ENCODE measurements at regions not wholly inside any gene's neighbourhood (a gene's known extent, or its start where the extent isn't known, plus 50 kb on each side); places are given as distances from the start of the nearest gene placed in this dataset.
"Not testable (repeated sequence)": the region's sequence is repeated elsewhere in the genome, so short reads cannot be mapped to it uniquely, and the experiment has no call there.

DNA sequence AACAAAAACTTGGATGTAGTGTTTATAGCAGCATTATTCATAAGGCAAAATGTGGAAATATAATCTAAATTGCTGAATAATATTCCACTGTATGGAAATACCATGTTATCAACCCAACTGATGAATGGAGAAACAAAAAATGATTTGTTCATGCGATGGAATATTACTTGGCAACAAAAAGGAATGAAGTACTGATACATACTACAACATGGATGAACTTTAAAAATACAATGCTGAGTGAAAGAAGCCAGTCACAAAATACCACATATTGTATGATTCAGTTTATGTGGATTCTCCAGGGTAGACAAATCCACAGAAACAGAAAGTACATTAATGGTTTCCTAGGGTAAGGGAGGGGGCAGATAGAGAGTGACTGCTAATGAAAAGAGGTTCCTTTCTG, 83.7 kb upstream of the DNAH5 start:
- Histone ChIP-seq H3K36me3 (ENCODE audit: control insufficient read depth, insufficient read depth, low read length) (no peaks in the 10 kb centered on the region), H3K4me3 (ENCODE audit: low read depth, low read length) (no peak overlapping the region), H3K27me3 (ENCODE audit: control insufficient read depth, insufficient read depth, low read length) (no peaks in the 10 kb centered on the region)
- no peak for FAIRE-seq
- TF ChIP-seq, protein P1, sequence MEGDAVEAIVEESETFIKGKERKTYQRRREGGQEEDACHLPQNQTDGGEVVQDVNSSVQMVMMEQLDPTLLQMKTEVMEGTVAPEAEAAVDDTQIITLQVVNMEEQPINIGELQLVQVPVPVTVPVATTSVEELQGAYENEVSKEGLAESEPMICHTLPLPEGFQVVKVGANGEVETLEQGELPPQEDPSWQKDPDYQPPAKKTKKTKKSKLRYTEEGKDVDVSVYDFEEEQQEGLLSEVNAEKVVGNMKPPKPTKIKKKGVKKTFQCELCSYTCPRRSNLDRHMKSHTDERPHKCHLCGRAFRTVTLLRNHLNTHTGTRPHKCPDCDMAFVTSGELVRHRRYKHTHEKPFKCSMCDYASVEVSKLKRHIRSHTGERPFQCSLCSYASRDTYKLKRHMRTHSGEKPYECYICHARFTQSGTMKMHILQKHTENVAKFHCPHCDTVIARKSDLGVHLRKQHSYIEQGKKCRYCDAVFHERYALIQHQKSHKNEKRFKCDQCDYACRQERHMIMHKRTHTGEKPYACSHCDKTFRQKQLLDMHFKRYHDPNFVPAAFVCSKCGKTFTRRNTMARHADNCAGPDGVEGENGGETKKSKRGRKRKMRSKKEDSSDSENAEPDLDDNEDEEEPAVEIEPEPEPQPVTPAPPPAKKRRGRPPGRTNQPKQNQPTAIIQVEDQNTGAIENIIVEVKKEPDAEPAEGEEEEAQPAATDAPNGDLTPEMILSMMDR (IDR thresholded peaks at IDR 0.05; ENCODE audit: insufficient read depth, low read length, severe bottlenecking) = no peak
- DNase-seq (ENCODE audit: low read depth) = no peak

DNA sequence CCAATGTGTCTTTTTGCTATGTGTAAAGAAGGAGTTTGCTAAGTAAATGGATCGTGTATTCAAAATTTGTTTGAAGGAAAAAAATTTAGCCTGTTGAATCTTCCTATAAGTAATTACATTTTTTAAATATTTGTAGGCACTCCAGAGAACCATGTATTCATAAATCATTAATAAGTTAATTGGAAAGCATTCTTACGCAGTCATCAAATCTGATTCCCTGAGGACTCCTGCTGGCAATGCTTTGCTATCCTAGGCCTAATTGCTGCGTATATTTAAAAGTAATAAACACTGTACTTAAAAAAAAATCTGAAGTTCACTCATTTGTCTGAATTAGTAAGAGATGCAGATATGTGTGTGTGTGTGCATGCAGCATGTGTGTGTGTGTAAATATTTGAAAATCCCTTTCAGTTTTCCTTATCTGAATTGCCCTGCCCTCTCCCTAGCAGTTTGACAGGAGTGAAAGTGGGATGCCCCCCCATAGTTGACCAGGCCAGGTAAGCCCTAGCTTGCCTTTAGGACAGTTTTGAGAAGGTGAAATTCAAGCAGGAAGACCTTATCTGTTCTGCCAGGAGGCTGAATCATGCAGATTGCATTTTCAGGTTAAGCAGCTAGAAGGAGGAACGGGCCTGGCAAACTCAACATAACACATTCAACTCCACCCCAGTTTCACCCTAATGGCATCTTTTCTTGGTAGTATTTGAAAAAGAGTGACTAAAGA, 81.2 kb upstream of the DNAH5 start:
- TF ChIP-seq, protein P1 (IDR thresholded peaks at IDR 0.05; ENCODE audit: insufficient read depth, low read length, severe bottlenecking) = no peak
- no peaks in the 10 kb centered on the region for H3K27me3 ChIP-seq (ENCODE audit: control insufficient read depth, insufficient read depth, low read length)
- peak; percentile 71 for DNase-seq (ENCODE audit: low read depth)
- no peak for FAIRE-seq
- no peaks in the 10 kb centered on the region for H3K36me3 ChIP-seq (ENCODE audit: control insufficient read depth, insufficient read depth, low read length)
- H3K4me3 ChIP-seq (ENCODE audit: low read depth, low read length) = no peak overlapping the region

GRCh38 chr5:14022971-14023370, 78.5 kb upstream of the DNAH5 start:
- DNase-seq (ENCODE audit: low read depth) (no peak), FAIRE-seq (no peak)

GRCh38 chr5:14020944-14021343, 76.5 kb upstream of the DNAH5 start:
- not testable (repeated sequence) for H3K36me3 ChIP-seq (ENCODE audit: control insufficient read depth, insufficient read depth, low read length); FAIRE-seq; H3K27me3 ChIP-seq (ENCODE audit: control insufficient read depth, insufficient read depth, low read length); H3K4me3 ChIP-seq (ENCODE audit: low read depth, low read length); DNase-seq (ENCODE audit: low read depth)

More at GRCh38 chr5:14022971-14023370, 78.5 kb upstream of the DNAH5 start:
- TF ChIP-seq, protein P1 (IDR thresholded peaks at IDR 0.05; ENCODE audit: insufficient read depth, low read length, severe bottlenecking) = no peak
- Histone ChIP-seq H3K36me3 (ENCODE audit: control insufficient read depth, insufficient read depth, low read length) (no peaks in the 10 kb centered on the region), H3K27me3 (ENCODE audit: control insufficient read depth, insufficient read depth, low read length) (no peaks in the 10 kb centered on the region), H3K4me3 (ENCODE audit: low read depth, low read length) (no peak overlapping the region)

GRCh38 chr5:14019768-14020290, 75.3 kb upstream of the DNAH5 start:
- Histone ChIP-seq H3K36me3 (ENCODE audit: control insufficient read depth, insufficient read depth, low read length) (no peaks in the 10 kb centered on the region), H3K27me3 (ENCODE audit: control insufficient read depth, insufficient read depth, low read length) (no peaks in the 10 kb centered on the region), H3K4me3 (ENCODE audit: low read depth, low read length) (no peak overlapping the region)
- TF ChIP-seq, protein P1 (IDR thresholded peaks at IDR 0.05; ENCODE audit: insufficient read depth, low read length, severe bottlenecking) = no peak
- FAIRE-seq (no peak), DNase-seq (ENCODE audit: low read depth) (no peak)

DNA sequence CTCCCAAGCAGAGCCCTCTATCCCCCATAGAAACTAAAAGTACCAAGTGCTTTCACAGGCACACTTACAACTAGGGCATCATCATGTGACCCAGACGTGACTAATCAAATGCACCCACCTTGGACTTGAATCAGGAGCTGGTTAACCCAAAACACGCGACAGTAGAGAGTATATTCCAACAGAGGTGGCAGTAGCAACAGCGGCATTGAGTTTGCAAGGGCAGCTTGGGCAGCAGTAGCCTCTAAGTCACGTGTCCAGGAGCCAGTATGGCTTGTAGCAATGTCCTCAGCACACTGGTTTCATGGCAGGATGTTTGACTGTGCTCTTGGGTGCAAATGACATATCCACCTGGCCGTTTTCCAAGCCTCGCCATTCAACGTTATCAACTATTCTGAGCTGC, 73.4 kb upstream of the DNAH5 start:
- FAIRE-seq = peak; percentile 36
- Histone ChIP-seq H3K4me3 (ENCODE audit: low read depth, low read length) (no peak overlapping the region), H3K36me3 (ENCODE audit: control insufficient read depth, insufficient read depth, low read length) (no peaks in the 10 kb centered on the region), H3K27me3 (ENCODE audit: control insufficient read depth, insufficient read depth, low read length) (no peaks in the 10 kb centered on the region)
- TF ChIP-seq, protein P1 (IDR thresholded peaks at IDR 0.05; ENCODE audit: insufficient read depth, low read length, severe bottlenecking) = no peak
- no peak for DNase-seq (ENCODE audit: low read depth)

All from bronchial epithelial cell (primary cell).